ENCODE measurements at regions not wholly inside any gene's neighbourhood (a gene's known extent, or its start where the extent isn't known, plus 50 kb on each side); places are given as distances from the start of the nearest gene placed in this dataset.

DNA sequence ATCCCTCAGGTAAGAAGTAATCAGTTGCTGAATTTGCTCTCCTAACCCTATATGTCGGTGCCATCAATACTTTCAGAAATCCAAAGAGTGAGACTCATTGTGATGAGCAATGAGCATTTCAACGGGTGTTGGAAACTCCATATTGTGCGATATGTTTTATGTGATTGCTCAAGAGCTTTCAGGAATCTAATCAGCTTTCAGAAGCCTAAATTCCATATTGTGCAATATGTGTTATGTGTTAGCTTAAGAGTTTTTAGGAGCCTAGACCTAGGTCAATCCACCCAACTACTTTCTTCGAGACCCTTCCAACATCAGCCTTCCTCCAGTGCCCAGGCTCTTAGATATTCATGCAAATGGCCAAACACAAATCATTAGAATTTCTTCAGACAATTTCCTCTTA, 277.3 kb downstream of the DSC3 start:
- no peak for TF ChIP-seq CTCF (IDR thresholded peaks at IDR 0.05; ENCODE audit: borderline replicate concordance, insufficient read depth, low read depth, low read length)
- H3K4me3 ChIP-seq (ENCODE audit: low read depth, low read length) = no peak overlapping the region

DNA sequence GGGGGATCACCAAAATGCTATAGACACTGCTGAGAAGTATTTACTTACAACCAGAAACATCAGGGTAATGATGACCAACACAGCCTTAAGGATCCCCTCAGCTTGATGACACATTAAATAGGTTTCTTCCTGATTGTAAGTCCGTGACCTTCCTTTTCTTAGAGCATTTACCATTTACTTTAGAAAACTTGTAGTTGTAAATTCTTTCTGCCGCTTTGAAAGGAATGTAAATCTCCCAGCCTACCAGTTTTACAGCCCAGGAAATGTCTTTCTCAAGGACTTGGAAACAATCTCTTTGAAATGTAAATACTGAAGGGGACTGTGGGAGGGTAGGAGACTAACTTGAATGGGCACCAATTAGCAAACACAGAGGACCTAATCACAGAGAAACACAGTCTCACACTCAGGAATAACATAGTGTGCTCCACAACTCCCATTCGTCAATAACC, 278.6 kb downstream of the DSC3 start:
- H3K4me3 ChIP-seq (ENCODE audit: low read depth, low read length) = no peak overlapping the region
- no peak for TF ChIP-seq CTCF (IDR thresholded peaks at IDR 0.05; ENCODE audit: borderline replicate concordance, insufficient read depth, low read depth, low read length)

DNA sequence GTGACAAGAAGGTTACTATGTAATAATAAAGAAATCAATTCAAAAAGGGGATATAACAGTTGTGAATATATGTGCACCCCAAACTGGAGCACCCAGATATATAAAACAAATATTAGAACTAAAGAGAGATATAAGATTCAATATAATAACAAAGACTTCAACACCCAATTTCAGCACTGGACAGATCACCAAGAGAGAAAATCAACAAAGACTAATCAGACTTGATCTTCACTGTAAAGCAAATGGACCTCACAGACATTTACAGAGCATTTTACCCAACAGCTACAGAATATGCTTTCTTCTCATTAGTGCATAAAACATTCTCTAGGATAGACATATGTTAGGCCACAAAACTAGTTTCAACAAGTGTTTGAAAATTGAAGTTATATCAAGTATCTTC, 287.7 kb downstream of the DSC3 start:
- H3K4me3 ChIP-seq (ENCODE audit: low read depth, low read length) = no peak overlapping the region
- TF ChIP-seq CTCF (IDR thresholded peaks at IDR 0.05; ENCODE audit: borderline replicate concordance, insufficient read depth, low read depth, low read length) = no peak

- TF ChIP-seq CTCF (IDR thresholded peaks at IDR 0.05; ENCODE audit: borderline replicate concordance, insufficient read depth, low read depth, low read length) = no peak
- no peak overlapping the region for H3K4me3 ChIP-seq (ENCODE audit: low read depth, low read length)
These were observed 294.0 kb downstream of the DSC3 start for GRCh38 chr18:30748541-30748940.

DNA sequence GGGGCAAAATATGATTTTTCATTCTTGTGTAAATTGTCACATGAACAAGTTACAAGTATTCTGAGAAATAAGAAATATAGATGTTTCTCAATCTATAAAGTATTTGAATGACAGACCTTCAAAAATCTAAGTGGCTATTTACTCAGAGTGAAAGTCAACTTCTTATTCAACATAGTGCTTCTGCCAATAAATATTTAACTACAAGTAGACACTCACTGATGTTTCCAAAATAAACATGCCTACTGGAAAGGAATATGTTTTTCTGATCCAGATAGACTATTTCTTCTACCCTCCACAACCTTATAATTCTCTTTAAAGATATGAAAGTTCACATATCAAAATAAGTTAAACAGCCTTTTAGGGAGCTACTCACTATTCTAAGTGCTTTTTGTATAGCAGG, 296.3 kb downstream of the DSC3 start:
- no peak for TF ChIP-seq CTCF (IDR thresholded peaks at IDR 0.05; ENCODE audit: borderline replicate concordance, insufficient read depth, low read depth, low read length)
- no peak overlapping the region for H3K4me3 ChIP-seq (ENCODE audit: low read depth, low read length)

DNA sequence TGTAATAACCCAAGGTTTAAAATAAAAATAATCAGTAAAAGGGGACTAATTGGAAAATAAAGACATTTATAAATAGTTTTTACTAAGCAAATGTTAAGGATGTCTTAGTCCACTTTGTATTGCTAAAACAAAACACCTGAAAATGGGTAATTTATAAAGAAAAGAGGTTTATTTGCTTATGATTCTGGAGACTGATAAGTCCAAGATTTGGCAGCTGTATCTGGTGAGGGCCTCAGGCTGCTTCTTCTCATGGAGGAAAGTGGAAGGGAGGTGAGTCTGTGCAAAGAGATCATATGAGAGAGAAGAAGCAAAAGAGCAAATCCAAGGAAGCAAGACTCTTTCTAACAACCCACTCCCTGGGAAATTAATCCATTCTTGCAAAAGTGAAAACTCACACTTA, 299.5 kb downstream of the DSC3 start:
- no peak overlapping the region for H3K4me3 ChIP-seq (ENCODE audit: low read depth, low read length)
- TF ChIP-seq CTCF (IDR thresholded peaks at IDR 0.05; ENCODE audit: borderline replicate concordance, insufficient read depth, low read depth, low read length) = no peak

- no peak for TF ChIP-seq CTCF (IDR thresholded peaks at IDR 0.05; ENCODE audit: borderline replicate concordance, insufficient read depth, low read depth, low read length)
- H3K4me3 ChIP-seq (ENCODE audit: low read depth, low read length) = no peak overlapping the region
These were observed 311.6 kb downstream of the DSC3 start for GRCh38 chr18:30730915-30731314.

All from GM12875 (cell line).